ENCODE measurements at regions not wholly inside any gene's neighbourhood (a gene's known extent, or its start where the extent isn't known, plus 50 kb on each side); places are given as distances from the start of the nearest gene placed in this dataset.

DNA sequence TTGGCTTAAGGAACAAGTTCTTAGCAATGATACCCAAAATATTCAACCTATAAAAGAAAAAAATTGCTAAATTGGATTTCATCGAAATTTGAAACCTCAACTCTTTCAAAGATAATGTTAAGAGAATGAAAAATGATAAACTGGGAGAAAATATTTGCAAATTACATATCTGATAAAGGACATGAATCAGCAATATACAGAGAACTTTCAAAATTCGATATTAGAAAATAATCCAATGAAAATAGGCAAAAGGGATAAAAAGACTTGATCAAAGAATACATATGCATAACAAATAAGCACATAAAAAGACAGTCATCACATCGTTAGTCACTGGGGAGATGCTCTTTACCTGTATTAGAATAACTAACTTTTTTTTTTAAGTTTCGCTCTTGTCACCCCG is 73.0 kb upstream of the NEO1 start:
- TF ChIP-seq NR2F2 (IDR thresholded peaks at IDR 0.05) (no peak), JUND (IDR thresholded peaks at IDR 0.05) (no peak)
